SK-N-MC (cell line): ENCODE measurements at regions not wholly inside any gene's neighbourhood (a gene's known extent, or its start where the extent isn't known, plus 50 kb on each side); places are given as distances from the start of the nearest gene placed in this dataset.

Experiments used
- DNase-seq: peaks from one replicate; pipeline ENCODE4 v3.0.0-alpha.2; 2011; ENCODE audit warnings: low read depth, low spot score
- H3K27ac ChIP-seq: fragments of 200-600 bp; sonication (generic); 2 replicates; pipeline ENCODE4 v1.5.1; 2016; ENCODE audit warnings: mixed run types
- H3K36me3 ChIP-seq: fragments of 200-600 bp; sonication (generic); 2 replicates; pipeline ENCODE4 v1.6.1; 2017; ENCODE audit warnings: antibody characterized with exemption, low read length, mixed read lengths; ENCODE audit not compliant: insufficient read depth
- H3K4me3 ChIP-seq: fragments of 200-600 bp; sonication (generic); 2 replicates; pipeline ENCODE4 v1.5.1; 2016
- H3K9ac ChIP-seq: fragments of 200-600 bp; sonication (generic); 2 replicates; pipeline ENCODE4 v1.8.0; 2017; ENCODE audit warnings: mixed run types, mixed read lengths; ENCODE audit not compliant: insufficient read length
- H3K9me3 ChIP-seq: fragments of 200-600 bp; sonication (generic); 2 replicates; pipeline ENCODE4 v1.6.1; 2017; ENCODE audit warnings: low read depth, mild to moderate bottlenecking, antibody characterized with exemption, low read length, moderate library complexity, mixed read lengths
- EZH2 ChIP-seq: fragments of 200-600 bp; sonication (generic); IDR thresholded peaks from one replicate; pipeline ENCODE4 v1.6.1; 2017; ENCODE audit warnings: antibody characterized with exemption
- FOXP2 ChIP-seq: optimal IDR thresholded peaks from 2 replicates; pipeline ENCODE3; 2011; ENCODE audit warnings: mild to moderate bottlenecking, moderate library complexity; ENCODE audit not compliant: insufficient read depth; ENCODE audit errors: extremely low read length, control extremely low read depth
- POLR2AphosphoS5 ChIP-seq: IDR thresholded peaks from 2 replicates; pipeline ENCODE4 v1.6.1; 2012; ENCODE audit warnings: mild to moderate bottlenecking, low read depth, low read length, borderline replicate concordance

DNA sequence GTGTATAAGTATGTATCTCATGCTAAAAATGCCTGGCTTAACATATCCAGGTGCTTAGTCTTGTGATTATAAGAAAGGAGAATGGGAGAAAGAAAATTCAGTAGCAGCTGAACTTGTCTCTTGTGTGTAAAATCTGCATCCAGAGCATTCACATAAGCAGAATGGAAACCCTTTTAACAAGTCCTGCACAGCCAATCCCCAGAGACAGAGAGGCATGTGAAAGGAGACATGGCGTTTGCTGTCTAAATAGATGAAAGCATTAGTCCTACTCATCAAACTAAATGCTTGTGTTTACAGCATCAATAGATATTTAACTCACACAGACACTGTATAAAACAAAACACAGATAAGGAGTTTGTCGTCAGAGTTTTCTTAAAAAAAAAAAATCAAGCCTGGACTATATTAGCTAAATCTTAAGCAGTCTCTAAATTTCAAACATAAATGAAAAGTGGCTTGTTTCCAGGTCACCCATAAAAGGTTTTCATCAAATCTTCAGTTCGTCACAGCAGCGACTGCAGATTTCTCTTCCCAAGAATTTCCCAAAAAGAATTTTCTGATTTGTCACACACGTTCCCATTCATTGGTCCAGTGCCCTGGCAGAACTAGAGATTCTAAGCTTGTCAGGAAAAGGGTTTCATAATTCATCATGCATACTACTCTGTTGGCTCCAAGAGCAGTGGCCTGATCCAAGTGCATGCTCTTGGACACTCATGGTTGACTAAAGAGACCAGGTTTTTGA, 249.2 kb downstream of the BTG1 start:
- no peak overlapping the region for H3K27ac ChIP-seq
- H3K9me3 ChIP-seq, result no peaks in the 10 kb centered on the region
- H3K36me3 ChIP-seq, result no peaks in the 10 kb centered on the region
- no peak overlapping the region for H3K4me3 ChIP-seq
- TF ChIP-seq POLR2AphosphoS5, result no peak
- TF ChIP-seq EZH2, result no peak
- TF ChIP-seq FOXP2, result no peak
- DNase-seq, result no peak
- no peak overlapping the region for H3K9ac ChIP-seq

DNA sequence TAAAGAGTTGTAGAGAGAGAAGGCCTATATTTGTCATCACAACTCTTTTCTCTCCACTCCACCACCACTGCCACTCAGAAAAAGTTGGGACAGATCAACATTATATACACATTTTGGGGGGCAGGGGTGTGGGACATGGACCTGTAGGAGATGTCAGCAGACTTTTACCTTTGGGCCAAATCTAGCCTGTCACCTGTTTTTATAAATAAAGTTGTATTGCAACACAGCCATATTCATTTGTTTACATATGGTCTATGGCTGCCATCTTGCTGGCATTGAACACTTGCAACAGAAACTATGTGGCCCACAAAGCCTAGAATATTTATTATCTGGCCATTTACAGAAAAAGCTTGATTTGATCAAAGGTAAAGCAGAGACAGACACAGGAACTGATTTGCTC, 250.7 kb downstream of the BTG1 start:
- H3K27ac ChIP-seq, result no peak overlapping the region
- TF ChIP-seq FOXP2 (no peak), EZH2 (no peak), POLR2AphosphoS5 (no peak)
- no peak for DNase-seq
- no peaks in the 10 kb centered on the region for H3K36me3 ChIP-seq
- no peak overlapping the region for H3K9ac ChIP-seq
- H3K9me3 ChIP-seq, result no peaks in the 10 kb centered on the region
- H3K4me3 ChIP-seq, result no peak overlapping the region

DNA sequence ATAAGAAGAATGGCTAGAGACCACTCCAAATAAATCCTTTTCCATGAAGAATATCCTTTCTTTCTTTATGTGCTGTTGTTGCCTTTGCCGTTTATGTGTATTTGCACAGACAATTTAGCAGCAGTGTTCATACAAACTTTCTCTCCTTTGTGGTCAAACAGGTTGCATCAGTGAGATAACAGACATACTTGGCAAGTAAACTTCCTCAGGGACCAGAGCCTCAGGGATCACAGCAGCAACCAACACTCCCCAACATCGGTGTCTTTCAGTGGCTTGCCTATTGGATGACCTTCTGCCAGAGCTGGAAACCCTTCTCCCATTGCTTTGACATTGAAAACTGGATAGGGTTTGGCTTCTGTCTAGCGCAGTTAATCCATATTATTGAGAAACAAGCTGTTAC, 252.2 kb downstream of the BTG1 start:
- TF ChIP-seq EZH2 (no peak), POLR2AphosphoS5 (no peak), FOXP2 (no peak)
- no peak for DNase-seq
- Histone ChIP-seq H3K9me3 (no peaks in the 10 kb centered on the region), H3K27ac (no peak overlapping the region), H3K36me3 (no peaks in the 10 kb centered on the region), H3K4me3 (no peak overlapping the region), H3K9ac (no peak overlapping the region)

DNA sequence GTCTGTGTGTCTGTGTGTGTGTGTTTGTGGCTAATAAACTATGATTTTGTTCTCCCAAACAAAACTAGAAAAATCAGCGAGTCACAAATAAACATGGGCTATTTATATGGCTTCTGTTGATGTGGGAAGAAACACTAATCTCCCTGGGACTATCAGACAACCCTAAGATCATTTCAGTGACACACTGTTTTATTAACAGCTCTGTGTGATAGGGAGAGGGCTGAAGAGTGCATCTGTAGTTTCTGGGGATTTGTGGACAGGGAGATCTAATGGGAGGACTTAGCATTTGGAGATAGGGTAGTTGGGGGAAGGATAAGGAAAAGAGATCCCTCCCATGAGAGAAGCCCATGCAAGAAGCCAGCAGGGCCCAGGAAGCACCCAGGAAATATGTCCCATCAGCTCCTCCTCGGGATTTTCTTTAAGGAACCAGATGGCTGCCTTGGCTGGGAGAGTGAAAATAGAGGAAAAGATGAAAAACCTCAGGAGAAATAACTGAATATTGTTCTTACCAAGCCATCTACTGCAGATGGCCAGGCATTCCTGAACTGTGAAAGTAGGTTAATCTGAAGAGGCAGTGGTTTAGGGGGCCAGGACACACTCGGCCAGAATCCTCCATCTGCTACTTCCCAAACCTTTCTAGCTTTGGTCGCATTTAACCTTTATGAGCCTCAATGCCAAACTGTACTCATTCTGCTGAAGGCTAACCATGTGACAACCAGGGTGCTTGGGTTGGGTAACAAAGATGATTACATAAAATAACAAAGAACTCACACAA, 253.4 kb downstream of the BTG1 start:
- TF ChIP-seq POLR2AphosphoS5, result no peak
- TF ChIP-seq FOXP2, result no peak
- TF ChIP-seq EZH2, result no peak
- DNase-seq, result no peak
- Histone ChIP-seq H3K36me3 (no peaks in the 10 kb centered on the region), H3K27ac (no peak overlapping the region), H3K9ac (no peak overlapping the region), H3K9me3 (no peaks in the 10 kb centered on the region), H3K4me3 (no peak overlapping the region)

DNA sequence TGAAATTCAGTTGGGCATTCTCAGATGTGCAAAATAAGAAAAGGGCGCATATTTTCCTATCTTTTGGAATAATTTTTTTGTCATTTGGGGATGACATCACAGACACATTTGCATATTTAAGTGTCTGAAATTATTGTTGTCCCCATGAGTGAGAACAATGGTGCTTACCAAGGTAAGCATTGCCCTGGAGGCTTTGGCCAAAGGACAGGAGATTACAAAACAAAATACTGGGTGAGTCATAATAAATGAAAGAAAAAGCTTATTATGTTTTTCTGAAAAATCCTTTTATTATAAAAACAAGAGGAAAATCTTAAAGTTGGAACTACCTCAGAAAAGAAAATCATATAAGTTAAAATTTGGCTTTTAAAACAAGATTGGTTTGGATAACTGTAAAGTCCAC, 254.9 kb downstream of the BTG1 start:
- no peak overlapping the region for H3K27ac ChIP-seq

DNA sequence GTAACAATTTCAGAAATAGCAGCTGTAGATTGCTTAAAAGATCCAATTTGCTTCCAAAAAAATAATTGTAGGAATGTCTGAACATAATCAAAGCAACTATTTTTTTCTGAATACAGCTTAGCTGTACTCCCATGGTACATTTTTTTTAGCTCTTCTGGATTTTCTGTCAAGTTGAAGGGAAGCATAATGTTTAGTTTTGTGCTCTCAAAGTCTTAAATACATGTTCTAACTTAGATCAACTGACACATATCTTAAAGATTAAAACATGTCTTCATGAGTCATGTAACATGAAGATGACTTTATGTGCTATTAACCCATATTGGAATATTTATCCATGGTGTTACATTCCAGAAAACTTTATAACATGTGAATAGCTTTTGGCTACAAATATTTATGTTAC, 255.7 kb downstream of the BTG1 start:
- no peak overlapping the region for H3K27ac ChIP-seq
- H3K36me3 ChIP-seq, result no peaks in the 10 kb centered on the region
- no peak for DNase-seq
- no peak overlapping the region for H3K4me3 ChIP-seq
- no peak overlapping the region for H3K9ac ChIP-seq
- no peak for TF ChIP-seq EZH2
- TF ChIP-seq POLR2AphosphoS5, result no peak
- TF ChIP-seq FOXP2, result no peak
- H3K9me3 ChIP-seq, result no peaks in the 10 kb centered on the region

More for the DNA sequence above, 254.9 kb downstream of the BTG1 start:
- H3K9me3 ChIP-seq, result no peaks in the 10 kb centered on the region
- no peak for DNase-seq
- no peak overlapping the region for H3K4me3 ChIP-seq
- H3K9ac ChIP-seq, result no peak overlapping the region
- no peak for TF ChIP-seq POLR2AphosphoS5
- no peak for TF ChIP-seq EZH2
- TF ChIP-seq FOXP2, result no peak
- H3K36me3 ChIP-seq, result no peaks in the 10 kb centered on the region

DNA sequence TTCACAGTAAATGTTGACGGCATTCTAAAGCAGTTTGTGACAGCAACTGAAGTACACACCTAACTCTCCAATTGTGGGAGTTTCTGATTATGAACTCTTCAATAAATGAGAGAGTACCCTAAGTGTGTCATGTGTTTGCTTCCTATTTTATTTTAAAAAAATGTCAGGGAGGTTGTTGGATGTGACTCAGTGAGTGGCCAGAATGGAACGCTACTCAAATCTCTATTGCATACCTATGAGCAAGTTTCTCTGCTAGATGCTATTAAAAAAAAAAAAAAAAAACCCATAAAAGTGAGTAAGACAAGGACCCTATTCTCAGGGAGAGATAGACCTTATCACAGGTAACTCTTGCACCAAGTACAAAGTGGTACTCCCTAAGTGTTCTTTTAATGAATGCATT, 256.6 kb downstream of the BTG1 start:
- TF ChIP-seq POLR2AphosphoS5 (no peak), FOXP2 (no peak), EZH2 (no peak)
- Histone ChIP-seq H3K27ac (no peak overlapping the region), H3K4me3 (no peak overlapping the region), H3K9me3 (no peaks in the 10 kb centered on the region), H3K9ac (no peak overlapping the region), H3K36me3 (no peaks in the 10 kb centered on the region)
- DNase-seq, result no peak

DNA sequence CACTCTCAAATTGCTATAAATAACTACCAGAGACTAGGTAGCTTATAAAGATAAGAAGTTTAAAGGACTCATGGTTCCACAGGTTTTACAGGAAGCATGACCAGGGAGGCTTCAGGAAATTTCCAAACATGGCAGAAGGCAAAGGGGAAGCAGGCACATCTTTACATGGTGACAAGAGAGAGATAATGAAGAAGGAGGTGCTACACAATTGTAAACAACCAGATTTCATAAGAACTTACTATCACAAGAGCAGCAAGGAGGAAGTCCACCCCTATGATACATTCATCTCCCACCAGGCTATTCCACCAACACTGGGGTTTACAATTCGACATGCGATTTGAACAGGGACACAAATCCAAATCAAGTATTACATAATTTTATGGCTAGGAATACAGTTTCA, 257.7 kb downstream of the BTG1 start:
- no peak for TF ChIP-seq FOXP2
- no peak for TF ChIP-seq POLR2AphosphoS5
- TF ChIP-seq EZH2, result no peak
- no peak for DNase-seq
- Histone ChIP-seq H3K9me3 (no peaks in the 10 kb centered on the region), H3K27ac (no peak overlapping the region), H3K9ac (no peak overlapping the region), H3K4me3 (no peak overlapping the region), H3K36me3 (no peaks in the 10 kb centered on the region)
